Stimulated activated CD4-positive, alpha-beta T cell treated with anti-CD3 and anti-CD28 coated beads, Interleukin-4, amount 100 ng/mL, for 48 hours (primary cell): ENCODE measurements at regions not wholly inside any gene's neighbourhood (a gene's known extent, or its start where the extent isn't known, plus 50 kb on each side); places are given as distances from the start of the nearest gene placed in this dataset.
"Not testable (repeated sequence)": the region's sequence is repeated elsewhere in the genome, so short reads cannot be mapped to it uniquely, and the experiment has no call there.

Experiments used
- DNase-seq, 2 donors: peaks; one replicate each; pipeline ENCODE4 v3.0.0-alpha.2; 2020; ENCODE audit warnings: low read depth in 2 of 2

DNA sequence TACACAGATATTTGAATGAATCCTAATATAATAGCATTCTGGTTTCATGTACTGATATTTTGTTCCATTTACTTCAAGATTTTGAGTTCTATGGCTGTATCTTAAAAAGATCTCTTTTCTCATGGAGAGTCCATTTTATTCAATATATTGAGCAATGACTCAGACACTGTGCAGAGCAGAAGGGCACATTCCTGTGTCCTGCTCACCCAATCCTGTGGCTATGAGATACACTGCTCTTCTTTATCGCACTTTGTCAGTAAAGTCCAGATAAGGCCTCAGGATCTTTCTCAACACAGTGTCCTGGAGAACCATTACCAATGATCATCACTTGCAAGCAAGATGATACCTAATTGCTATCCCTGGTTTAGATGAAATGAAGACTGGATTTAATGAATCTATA, 155.0 kb downstream of the CYSLTR2 start:
- no peak for DNase-seq

DNA sequence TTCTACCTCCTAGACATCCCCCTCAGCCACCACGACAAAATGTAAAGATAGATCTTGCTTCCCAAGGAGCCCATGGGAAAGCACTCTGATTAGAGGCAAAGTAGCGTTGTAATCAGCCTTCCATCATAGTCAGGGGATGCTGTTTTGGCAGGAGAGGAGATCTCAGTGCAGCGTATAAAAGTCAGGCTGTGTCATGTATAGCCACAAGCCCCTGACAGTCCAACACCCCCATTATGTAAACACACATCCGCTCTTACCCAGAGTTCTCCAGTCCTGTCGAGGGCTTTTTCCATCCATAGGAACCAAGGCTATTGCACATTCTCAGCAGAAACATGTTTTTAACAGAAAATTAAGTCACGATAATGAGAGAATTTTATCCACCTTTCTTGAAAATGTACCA, 156.3 kb downstream of the CYSLTR2 start:
- DNase-seq, result no peak

DNA sequence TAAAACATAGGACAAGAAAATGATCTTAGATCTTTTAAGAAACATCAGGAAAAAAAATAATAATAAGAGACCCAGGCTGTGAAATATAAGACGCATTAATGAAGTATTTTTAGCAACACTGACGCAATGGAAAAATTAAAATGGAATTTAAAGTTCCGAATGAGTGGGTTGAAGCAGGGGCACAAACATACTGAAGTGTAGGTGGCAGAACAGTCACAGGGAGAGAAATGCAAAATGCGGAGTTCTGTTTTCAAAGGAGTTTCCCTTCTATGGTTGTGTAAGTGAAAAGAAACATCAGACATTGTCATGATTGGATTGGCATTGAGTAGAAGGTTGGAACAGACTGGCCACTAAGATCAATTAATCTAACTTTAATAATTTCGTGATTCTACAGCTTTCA, 159.8 kb downstream of the CYSLTR2 start:
- no peak for DNase-seq

DNA sequence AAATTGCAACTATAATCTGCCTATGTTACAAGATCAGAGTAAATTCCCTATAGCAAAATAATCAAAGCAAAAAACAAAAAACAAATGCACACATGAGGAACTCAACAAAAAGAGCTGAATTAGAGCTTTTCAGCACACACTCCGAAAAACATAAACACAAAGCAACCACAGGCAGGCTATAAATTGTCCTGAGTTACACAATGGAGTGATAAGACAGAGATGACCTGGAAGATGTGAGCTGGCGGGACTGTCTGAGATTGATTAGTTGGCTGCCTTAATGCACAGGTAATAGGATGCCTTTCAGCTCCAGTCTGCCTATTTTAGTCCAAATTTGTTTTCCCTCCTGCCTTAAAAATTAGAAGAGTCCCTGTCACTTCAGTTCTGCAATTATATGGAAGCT, 159.0 kb upstream of the FNDC3A start:
- DNase-seq, result no peak

DNA sequence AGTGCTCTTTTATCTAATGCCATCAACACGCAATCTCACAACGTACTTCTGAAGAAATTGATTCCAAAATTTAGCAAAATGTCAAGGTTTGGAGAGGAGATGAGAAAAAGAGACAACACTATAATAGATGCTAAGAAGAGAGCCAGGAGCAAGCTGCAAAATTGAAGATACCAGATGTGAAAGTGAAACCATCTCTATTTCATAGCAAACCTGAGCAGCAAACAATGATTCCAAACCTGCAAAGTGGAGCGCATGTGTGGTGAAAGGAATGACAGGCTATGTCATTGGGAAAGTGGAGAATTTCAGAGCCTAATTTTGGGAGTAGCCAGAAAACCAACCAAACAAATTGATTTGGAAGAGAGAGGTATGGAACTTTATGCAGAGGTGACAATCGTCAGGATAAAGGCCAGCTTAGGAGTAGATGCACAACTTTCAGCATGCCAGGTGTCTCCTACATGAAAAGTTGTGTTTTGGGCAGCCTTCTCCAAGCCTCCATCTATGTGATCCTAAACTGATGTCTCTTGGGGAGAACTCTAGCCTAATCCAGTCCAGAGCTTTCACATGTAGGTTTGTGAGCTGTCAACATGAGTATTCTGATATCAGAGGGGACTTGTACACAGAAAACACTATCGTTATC, 158.4 kb upstream of the FNDC3A start:
- no peak for DNase-seq

DNA sequence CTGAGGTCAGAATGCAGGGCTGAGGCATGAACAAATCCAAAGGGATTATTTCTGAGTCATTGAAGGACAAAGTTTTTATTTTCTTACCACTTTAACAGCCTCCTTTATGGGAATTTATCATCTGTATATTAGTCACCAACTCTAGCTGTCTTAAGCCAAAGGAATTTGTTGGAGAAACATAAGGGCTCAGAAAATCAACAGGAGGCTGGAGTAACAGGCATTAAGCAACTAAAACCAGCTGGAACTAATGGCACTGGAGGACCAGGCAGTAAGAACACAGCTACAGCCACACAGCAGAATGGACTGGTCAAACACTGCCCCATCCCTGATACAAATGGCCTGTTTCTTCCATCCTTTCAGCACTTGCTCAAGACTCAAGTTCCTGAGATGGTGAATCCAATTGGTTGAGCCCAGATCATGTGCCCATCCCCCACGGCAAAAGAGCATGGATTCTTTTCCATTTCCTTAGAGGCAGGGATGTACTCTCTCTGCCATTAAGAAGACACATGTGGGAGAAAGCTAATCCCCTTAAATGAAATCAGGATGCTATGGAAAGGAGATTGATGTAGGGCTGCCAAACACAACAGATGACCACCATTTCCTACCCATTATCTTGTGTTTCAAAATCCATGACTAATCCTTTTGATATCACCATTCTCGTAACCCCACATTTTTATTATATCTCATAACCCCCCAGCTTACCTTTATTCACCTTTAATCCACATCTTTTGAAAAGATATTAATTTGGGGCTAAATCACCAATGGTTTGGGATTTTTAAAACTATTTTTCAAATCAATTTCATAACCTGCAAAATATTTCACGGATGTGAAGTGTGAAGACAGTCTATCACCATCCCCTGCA, 157.0 kb upstream of the FNDC3A start:
- DNase-seq, result no peak

DNA sequence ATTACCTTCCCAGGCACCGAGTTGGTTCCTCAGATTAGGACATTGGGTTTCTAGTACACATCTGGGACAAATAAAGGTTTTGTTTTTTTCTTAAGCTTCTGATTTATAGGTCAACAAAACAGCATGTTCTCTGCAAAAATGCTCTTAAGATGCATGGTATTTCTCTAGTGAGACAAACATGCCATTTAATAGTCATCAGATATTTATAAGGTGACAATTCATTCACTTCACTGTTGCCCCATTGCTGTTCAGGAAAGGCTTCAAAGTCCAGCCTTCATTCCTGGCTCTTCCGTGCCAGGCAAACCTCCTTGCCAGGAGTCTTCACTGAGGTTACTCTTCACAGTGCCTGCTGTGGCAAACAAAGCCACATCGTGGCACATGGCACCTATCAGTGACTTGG, 156.3 kb upstream of the FNDC3A start:
- DNase-seq, result no peak

DNA sequence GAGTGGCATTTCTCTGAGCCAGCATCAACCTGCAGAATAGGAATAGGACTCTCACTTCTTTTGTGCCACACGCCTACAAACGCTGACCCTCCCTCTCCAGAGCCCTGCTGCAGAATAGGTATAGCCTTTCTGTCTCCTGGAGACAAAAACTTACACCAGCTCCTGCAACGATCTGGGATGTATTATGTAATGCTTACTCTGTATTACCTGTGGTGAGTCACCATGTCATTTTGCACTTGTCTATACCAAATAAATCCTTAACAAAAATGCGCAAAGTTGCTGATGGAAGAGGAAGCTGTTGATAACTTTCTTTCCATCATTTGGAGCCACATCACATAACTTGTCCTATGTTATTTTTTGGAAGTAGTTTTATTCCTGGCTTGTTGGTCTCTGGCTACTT, 155.8 kb upstream of the FNDC3A start:
- no peak for DNase-seq

DNA sequence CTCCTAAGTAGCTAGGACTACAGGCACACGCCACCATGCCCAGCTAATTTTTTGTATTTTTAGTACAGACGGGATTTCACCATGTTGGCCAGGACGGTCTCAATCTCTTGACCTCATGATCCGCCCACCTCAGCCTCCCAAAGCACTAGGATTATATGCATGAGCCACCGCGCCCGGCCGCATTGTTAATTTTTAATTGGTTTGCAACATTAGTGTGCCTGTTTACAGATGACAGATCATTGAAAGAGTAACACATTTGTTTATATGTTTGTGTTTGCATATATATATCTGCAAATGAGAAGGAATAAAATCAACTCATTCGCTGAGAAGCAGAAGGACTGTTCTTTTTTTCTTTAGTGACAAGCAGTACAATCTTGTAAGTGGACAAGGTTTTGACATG, 152.2 kb upstream of the FNDC3A start:
- DNase-seq, result not testable (repeated sequence)

DNA sequence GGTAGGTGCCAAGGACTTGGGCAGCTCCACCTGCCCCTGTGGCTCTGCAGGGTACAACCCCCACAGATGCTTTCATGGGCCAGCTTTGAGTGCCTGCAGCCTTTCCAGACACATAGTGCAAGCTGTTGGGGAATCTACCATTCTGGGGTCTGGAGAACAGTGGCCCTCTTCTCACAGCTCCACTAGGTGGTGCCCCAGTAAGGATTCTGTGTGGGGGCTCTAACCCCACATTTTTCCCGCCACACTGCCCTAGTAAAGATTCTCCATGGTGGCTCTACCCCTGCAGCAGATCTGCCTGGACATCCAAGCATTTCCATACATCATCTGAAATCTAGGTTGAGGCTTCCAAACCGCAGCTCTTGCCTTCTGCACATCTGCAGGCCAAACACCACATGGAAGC, 149.7 kb upstream of the FNDC3A start:
- no peak for DNase-seq

DNA sequence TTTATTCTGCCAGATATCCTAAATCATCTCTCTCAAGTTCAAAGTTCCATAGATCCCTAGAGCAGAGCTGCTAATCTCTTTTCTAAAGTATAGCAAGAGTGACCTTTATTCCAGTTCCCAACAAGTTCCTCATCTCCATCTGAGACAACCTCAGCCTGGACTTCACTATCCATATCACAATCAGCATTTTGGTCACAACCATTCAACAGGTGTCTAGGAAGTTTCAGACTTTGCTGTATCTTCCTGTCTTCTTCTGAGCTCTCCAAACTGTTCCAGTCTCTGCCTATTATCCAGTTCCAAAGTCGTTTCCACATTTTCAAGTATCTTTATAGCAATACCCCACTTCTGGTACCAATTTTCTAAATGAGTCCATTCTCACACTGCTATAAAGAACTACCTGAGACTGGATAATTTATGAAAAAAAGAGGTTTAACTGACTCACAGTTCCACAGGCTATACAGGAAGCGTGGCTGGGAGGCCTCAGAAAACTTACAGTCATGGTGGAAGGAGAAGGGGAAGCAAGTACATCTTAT, 148.7 kb upstream of the FNDC3A start:
- DNase-seq, result not testable (repeated sequence)

DNA sequence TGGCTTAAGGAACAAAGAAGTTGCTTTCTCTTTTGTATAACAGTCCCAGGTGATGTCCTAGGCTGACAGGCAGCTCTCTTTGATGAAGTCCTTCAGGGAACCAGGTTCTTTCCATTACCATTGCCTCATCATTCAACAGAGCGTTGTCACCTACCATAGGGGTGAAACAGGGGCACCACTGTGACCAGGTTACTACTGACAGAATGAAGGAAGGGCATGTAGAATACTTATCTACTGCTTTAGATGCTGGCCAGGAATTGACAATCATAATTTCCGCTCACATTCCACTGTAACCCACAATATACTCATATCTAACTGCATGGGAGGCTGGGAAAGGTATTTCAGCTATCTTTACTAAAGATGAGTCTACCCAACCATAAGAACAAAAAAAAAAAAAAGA, 148.0 kb upstream of the FNDC3A start:
- DNase-seq, result no peak

DNA sequence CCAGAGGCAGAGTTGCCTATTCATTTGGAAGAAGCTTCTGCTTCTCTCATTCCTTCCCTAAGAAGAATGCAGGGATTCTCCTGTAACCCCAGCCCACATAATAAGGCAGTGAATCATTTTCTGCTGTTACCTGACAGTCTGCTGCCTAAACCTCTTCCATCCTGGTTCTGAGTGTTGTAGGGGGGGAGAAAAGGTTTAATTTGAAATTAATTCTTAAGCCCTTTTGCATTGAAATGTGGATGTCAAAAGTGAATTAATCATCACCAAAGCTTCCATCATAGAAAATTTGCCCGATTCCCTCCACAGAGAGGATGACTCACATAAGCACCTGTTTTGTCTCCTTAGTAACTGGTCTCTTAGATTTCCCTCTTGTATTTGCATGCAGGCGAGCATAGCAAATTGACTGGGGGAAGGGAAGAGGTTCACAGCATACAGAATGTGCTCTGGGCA, 146.7 kb upstream of the FNDC3A start:
- DNase-seq, result no peak

DNA sequence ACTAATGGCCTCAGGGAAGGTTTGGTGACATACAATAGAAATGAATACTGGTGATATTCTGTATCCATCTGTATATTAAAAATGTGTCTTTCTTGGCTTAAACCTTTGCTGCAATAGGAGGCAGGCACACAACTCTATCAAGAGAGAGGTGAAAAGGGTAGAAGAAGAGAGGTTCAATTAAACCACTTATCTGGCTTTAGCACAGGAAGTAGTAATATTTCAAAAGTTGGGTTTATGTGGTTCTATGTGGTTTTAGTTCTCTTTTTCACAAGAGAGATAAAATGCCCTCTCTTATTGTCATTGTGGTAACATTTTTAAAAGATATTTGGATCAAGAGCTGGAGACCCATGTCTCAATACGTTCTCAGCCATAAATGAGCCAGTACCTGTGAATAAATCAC, 146.2 kb upstream of the FNDC3A start:
- no peak for DNase-seq

DNA sequence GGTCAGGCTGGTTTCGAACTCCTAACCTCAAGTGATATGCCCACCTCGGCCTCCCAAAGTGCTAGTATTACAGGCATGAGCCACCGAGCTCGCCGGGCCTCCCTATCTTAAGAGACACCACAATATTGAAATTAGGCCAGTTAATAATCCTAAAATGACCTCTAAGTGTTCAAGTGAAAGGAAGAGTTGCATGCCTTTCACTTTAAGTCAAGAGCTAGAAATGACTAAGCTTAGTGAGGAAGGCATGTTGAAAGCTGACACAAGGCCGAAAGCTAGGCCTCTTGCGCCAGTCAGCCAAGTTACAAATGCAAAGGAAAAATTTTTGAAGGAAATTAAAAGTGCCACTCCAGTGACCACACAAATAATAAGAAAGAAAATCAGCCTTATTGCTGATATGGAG, 144.5 kb upstream of the FNDC3A start:
- DNase-seq, result no peak

DNA sequence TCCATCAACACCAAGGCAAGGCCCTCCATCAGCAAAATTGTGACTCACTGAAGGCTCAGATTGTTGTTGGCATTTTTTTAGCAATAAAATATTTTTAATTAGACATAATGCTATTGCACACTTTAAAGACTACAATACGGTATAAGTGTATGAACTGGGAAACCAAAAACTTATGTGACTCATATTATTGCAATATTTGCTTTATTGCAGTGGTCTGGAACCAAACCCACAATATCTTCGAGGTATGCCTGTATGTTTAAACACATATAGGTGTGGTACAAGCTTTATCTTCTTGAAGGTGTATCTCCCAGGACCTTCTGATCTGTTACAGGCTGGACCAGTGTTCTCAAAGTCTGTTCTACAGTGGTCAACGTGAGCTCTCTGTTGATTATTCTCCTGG, 142.3 kb upstream of the FNDC3A start:
- DNase-seq, result no peak

DNA sequence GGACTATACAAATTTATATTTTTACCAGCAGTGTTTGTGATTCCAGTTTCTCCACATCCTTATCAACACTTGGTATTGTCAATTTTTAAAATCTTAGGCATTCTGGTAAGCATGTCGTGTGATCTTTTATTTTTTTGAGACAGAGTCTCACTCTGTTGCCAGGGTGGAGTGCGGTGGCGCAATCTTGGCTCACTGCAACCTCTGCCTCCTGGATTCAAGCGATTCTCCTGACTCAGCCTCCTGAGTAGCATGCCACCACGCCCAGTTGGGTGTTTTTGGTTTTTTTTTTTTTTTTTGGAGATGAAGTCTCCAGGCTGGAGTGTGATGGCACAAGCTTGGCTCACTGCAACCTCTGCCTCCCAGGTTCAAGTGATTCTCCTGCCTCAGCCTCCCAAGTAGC, 140.4 kb upstream of the FNDC3A start:
- DNase-seq, result not testable (repeated sequence)

DNA sequence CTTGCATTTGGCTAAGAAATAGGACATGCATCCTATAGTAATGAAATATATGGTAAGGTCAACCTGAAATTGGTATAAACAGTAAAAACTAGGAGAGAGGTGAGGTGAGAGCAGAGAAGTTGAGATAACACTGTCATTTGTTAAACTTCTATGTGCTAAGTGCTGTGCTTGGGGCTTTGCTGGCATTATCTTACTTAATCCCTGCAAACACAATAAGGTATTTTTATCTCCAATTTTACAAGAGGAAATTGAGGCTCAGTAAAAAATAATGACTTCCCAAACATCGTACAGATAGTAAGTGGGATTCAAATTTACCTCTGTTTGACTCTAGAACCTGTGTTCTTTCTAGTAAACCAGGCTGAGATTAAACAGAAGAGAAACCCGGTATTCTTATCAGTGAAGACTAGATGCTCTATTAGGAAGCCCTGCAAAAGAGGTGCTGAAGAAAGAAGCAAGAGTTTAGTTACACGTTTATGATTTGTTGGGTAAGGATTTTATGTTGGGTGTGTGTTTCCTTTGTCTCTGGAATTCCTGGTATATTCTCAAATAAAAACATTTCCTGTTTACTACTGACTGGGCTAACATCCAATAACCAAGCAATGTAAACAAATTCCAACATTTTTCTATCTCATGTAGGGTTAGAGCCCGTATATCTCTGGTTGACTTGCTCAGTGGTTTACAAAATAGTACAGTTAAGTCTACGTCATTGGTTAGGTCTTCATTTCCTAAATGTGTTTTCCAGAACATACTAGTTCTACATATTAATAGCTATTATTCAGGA, 137.3 kb upstream of the FNDC3A start:
- no peak for DNase-seq

DNA sequence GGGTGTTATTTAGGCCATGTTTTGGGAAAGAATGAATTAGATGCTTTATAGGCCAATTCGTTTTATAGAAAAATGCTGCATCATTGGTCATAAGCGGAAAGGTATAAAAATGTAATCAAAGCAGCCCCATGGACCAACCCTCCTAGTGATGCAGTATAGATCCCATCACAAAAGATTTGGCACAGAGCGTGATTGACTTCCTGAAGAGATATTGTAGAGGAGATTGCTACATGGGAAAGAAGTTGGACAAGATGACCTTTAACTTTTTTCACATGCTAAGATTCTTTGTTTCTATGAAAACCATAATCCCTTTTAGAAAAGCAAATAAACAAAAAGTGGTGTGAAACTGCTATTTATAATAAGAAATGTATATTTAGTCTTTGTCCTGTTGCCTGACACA, 136.5 kb upstream of the FNDC3A start:
- no peak for DNase-seq

DNA sequence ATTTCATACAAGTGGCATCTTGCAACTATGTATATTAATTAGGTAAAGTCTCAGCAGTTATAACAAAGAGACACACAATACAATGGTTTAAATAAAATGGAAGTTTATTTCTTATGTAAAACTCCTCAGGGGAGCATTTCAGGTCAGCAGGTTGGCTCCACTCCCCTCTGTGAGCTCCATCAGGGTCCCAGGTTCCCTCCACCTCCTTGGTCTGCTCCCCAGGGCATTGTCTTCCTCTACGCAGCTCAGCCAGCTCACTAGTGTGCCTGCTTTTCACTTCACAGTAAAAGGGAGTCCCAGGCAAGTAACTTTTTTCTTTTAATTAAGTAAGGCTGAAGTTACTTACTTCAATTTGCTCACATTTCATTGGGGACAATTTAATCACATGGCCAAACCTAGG, 135.3 kb upstream of the FNDC3A start:
- no peak for DNase-seq

DNA sequence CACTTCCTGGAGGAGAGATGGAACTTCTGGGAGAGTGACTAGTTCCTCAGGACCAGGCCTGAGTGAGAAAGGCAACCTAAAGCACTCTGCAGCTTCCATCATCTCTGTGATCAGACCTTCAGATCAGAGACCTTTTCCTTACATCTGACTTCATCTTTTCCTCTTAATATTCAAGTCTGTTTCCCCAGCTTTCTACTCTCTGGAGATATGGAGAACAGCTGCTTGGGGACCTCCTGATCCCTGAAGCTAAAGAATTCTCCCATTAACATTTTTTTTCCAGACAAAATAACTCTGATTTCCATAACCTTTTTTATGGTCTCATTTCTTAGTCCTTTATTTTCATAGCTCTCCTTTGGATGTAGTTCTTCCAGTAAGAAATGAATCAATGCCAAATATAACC, 133.4 kb upstream of the FNDC3A start:
- no peak for DNase-seq

DNA sequence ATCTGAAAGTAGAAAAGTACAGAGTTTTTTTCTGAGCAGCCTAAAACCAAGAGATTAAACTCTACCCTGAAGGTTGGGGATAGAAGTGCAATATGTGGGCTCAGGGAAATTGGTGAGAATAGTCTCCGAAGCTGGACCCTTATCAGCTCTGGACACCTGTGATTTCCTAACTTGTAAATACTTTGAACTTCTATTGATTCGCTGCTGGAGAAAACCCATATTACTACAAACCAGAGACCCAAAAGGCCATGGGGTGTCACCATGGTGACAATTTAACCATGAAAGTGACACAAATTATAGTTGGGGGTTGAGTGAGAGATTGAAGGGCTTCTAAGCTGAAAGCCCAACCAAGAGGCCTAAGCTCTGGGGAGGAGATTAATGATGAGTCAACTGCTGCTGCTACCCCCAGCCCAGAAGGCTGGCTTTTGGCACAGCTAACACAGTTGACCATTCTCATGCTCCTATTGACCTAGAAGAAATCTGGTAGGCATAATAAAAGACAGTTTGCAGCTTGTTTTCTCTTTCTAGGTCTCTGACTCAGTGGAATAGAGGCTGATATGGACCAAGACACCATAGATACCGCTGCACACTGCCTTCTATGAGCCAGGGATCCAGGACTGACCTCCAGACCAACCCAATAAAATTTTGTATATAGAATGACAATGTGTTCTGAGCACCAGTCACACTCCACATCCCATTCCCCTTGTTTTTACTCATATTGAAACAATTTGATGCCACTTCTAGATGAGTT, 131.9 kb upstream of the FNDC3A start:
- no peak for DNase-seq
